Pancreas (tissue), 10 donors: ENCODE measurements at regions not wholly inside any gene's neighbourhood (a gene's known extent, or its start where the extent isn't known, plus 50 kb on each side); places are given as distances from the start of the nearest gene placed in this dataset.

ENCODE experiments used
- ATAC-seq, 4 donors: fragments of 200-7000 bp; cut with Tn5 transposase; one replicate each; pipeline versions ENCODE4 v1.8.0 to v1.9.1; 2020; ENCODE audit warnings: mild to moderate bottlenecking in 4 of 4, moderate library complexity in 4 of 4
- DNase-seq, 6 donors: peaks; one replicate each; pipeline ENCODE4 v3.0.0-alpha.2; 2020
- FAIRE-seq: peaks from 2 replicates; lab custom pipeline; 2012; peaks lifted over from hg19 to GRCh38; lab: Jason Lieb, UNC
- H3K27ac ChIP-seq, 4 donors: fragments of 200-600 bp; sonication (generic); 1 replicate in 3 of 4; 2 replicates in 1 of 4; pipeline versions ENCODE4 v1.5.0 to v1.8.0; 2020
- H3K27me3 ChIP-seq, 4 donors: fragments of 200-600 bp; one replicate each; pipeline ENCODE4 v1.8.0; 2021
- H3K36me3 ChIP-seq, 3 donors: fragments of 200-600 bp; sonication (generic) in 1 of 3; one replicate each; pipeline versions ENCODE4 v1.5.0 to v1.8.0; 2020 to 2021
- H3K4me1 ChIP-seq, 3 donors: fragments of 200-600 bp; one replicate each; pipeline ENCODE4 v1.8.0; 2021
- H3K4me3 ChIP-seq, 4 donors: fragments of 200-600 bp; sonication (generic) in 2 of 4; one replicate each; pipeline versions ENCODE4 v1.5.0 to v1.8.0; 2020 to 2021
- H3K9me3 ChIP-seq, 4 donors: fragments of 200-600 bp; one replicate each; pipeline ENCODE4 v1.8.0; 2021
- WGBS, 2 donors: extraction: QIAGEN DNeasy Blood & Tissue Kit; methylation state at CpG; one replicate each; pipeline ENCODE4 v1.1.7; 2013; 5-methylcytosine and 5-hydroxymethylcytosine counted together
- intact Hi-C, 3 donors: fragments of 100-400 bp; cut with DNase I; formaldehyde crosslinking; loops; one replicate each; pipeline versions ENCODE4 v1.11.1 to v1.14.2; 2022
- TF ChIP-seq, protein P1 (sequence below), 4 donors: fragments of 200-600 bp; sonication (generic) in 3 of 4; IDR thresholded peaks; one replicate each; pipeline versions ENCODE4 v1.5.0 to v1.8.0; 2021; ENCODE audit warnings: antibody characterized with exemption in 4 of 4
- donor health status: healthy with polysubstance abuse.
- donor health status: DM: no; HTN: no; CAD: no; lungs with moderate emphysema.
- donor health status: DM: no; HTN: no; CAD: no.
- donor health status: control.
- donor health status: control.
- donor health status: Bipolar disorder and iron deficiency.
- donor health status: DM: yes; HTN: yes; CAD: no.
- donor health status: DM: no; HTN: no; CAD: no.
- donor health status: DM: no; HTN: no; CAD: no.
- donor health status: DM: yes; HTN: yes; CAD: no.

DNA sequence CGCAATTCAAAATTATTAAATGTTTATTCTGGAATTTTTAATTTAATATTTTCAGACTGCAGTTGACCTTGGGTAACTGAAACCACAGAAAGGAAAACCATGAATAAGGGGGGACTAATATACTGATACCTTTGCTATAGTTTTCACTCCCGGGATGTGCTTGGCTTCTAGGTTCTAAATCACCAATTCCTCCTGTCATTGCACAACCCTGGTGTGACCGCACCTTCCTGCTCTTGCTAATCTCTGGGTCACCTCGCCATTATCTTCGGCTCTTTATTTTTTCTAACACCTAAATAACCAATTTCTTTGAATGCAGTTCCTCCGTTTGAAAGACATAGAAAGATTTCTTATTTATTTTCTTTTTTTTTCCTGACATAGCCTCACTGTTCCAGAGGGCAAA, 634.5 kb upstream of the GOT2 start:
- FAIRE-seq: no peak
- ATAC-seq: no peak
- intact Hi-C loops: no loop called here
- 57 to 68% methylated on average over 6 of the region's 6 CpGs for WGBS, 2 donors
- no peaks in the 10 kb centered on the region for H3K9me3 ChIP-seq
- no peak overlapping the region for H3K27ac ChIP-seq
- TF ChIP-seq, protein P1, sequence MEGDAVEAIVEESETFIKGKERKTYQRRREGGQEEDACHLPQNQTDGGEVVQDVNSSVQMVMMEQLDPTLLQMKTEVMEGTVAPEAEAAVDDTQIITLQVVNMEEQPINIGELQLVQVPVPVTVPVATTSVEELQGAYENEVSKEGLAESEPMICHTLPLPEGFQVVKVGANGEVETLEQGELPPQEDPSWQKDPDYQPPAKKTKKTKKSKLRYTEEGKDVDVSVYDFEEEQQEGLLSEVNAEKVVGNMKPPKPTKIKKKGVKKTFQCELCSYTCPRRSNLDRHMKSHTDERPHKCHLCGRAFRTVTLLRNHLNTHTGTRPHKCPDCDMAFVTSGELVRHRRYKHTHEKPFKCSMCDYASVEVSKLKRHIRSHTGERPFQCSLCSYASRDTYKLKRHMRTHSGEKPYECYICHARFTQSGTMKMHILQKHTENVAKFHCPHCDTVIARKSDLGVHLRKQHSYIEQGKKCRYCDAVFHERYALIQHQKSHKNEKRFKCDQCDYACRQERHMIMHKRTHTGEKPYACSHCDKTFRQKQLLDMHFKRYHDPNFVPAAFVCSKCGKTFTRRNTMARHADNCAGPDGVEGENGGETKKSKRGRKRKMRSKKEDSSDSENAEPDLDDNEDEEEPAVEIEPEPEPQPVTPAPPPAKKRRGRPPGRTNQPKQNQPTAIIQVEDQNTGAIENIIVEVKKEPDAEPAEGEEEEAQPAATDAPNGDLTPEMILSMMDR (IDR thresholded peaks at IDR 0.05): no peak
- no peaks in the 10 kb centered on the region for H3K27me3 ChIP-seq
- H3K36me3 ChIP-seq: no peaks in the 10 kb centered on the region
- no peak overlapping the region for H3K4me3 ChIP-seq
- DNase-seq: no peak
- H3K4me1 ChIP-seq: no peaks in the 10 kb centered on the region

DNA sequence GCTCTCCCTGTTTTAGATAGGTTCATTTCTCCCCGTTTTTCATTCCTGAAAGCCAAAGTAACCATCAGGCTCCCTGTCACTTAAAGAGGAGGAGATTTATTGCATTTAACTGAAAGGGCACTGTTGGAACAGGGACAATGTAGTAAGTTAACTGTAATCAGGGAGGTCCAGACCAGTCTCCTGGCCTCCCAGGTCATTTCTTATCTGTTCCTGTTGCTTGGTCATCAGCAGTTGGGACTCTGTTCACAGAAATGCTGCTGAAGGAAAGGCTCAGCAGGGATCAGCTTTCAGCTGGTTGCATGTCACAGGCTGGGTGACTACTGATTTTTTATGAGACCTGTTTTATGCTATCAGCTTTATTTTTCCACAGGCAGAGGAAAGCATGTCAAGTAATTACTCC, 622.6 kb upstream of the GOT2 start:
- peaks cover 0 to 2% (median 0%) of the 10 kb centered on the region in 4 donors for H3K27me3 ChIP-seq
- H3K9me3 ChIP-seq: no peaks in the 10 kb centered on the region
- no peaks in the 10 kb centered on the region for H3K4me1 ChIP-seq
- DNase-seq (no peak), FAIRE-seq (no peak), ATAC-seq (peak in 3 of 4 donors; percentile 23 to 58 (median 56))
- no peak overlapping the region for H3K4me3 ChIP-seq
- H3K36me3 ChIP-seq: no peaks in the 10 kb centered on the region
- intact Hi-C loops: no loop called here
- H3K27ac ChIP-seq: no peak overlapping the region
- TF ChIP-seq, protein P1 (IDR thresholded peaks at IDR 0.05): no peak
- 4 to 5% methylated on average over 1 of the region's 1 CpG for WGBS, 2 donors

DNA sequence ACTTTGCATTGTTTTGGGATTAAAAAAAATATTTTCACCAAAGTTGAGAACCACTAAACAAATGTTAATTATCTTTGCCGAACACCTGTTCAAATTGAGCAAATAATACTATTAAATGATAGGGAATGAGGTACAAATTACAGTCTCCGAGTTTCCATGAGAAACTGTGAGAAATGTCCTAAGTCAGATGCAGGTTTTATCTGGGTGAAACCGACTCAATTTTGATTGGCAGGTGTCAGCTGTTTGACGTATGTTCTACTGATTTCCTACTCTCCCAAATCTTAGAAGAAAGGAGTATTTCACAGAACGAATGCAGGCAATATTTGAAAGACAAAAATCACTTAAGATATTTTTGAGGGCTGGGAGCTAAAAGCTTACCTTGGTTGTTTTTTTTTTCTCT, 622.0 kb upstream of the GOT2 start:
- no peak overlapping the region for H3K27ac ChIP-seq
- TF ChIP-seq, protein P1 (IDR thresholded peaks at IDR 0.05): no peak
- H3K9me3 ChIP-seq: no peaks in the 10 kb centered on the region
- 20 to 22% methylated on average over 5 of the region's 5 CpGs for WGBS, 2 donors
- no peak overlapping the region for H3K4me3 ChIP-seq
- DNase-seq: no peak
- no peaks in the 10 kb centered on the region for H3K4me1 ChIP-seq
- FAIRE-seq: no peak
- intact Hi-C loops: no loop called here
- no peak for ATAC-seq
- peaks cover 0 to 2% (median 0%) of the 10 kb centered on the region in 4 donors for H3K27me3 ChIP-seq
- H3K36me3 ChIP-seq: no peaks in the 10 kb centered on the region

DNA sequence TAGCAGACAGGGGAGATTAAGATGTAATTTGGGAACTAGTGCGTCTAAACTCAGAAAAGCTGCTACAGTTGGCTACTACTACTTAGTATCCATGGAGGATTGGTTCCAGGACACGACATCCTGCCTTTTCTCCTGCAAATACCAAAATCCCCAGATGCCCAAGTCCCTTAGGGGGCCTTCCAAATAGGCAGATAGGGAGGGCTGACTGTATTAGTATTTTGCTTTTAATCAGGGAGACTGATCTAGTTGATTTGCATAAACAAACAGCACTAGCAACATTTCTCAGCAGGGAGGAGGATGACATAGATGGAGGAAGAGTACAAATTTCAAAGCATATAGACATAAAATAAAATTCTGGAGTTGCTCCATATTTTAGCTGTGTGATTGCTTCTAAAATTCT, 621.6 kb upstream of the GOT2 start:
- Histone ChIP-seq H3K4me3 (no peak overlapping the region), H3K9me3 (no peaks in the 10 kb centered on the region), H3K4me1 (no peaks in the 10 kb centered on the region), H3K27me3 (peaks cover 0 to 2% (median 0%) of the 10 kb centered on the region in 4 donors), H3K36me3 (no peaks in the 10 kb centered on the region), H3K27ac (no peak overlapping the region)
- FAIRE-seq: no peak
- intact Hi-C loops: no loop called here
- 41 to 51% methylated on average over 2 of the region's 2 CpGs for WGBS, 2 donors
- TF ChIP-seq, protein P1 (IDR thresholded peaks at IDR 0.05): no peak
- DNase-seq: no peak
- ATAC-seq: no peak

DNA sequence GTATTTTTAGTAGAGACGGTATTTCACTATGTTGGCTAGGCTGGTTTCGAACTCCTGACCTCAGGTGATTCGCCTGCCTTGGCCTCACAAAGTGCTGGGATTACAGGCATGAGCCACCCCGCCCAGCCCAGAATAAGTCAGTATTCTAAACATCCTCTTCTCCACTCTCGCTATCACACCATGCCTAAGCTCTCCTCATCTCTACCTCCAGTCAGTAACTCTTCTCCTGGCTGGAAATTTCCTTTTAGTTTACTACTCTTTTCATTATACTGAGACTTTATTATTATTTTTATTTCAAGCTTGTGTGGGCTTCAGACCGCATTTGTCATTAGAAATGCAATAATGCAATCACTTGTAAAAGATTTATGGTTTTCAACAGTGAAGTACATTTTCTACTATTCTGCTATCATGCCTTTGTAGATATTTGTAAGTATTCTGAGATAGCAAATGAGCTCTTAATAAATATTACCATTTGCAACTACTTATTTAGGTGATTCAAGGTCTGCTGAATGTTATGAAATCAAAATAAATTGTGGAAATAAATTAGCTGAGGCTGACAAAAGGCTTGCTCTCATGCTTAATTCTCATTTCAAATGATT, 617.3 kb upstream of the GOT2 start:
- no peaks in the 10 kb centered on the region for H3K9me3 ChIP-seq
- no peaks in the 10 kb centered on the region for H3K4me1 ChIP-seq
- no peak for ATAC-seq
- intact Hi-C loops: no loop called here
- H3K27ac ChIP-seq: no peak overlapping the region
- H3K27me3 ChIP-seq: no peaks in the 10 kb centered on the region
- FAIRE-seq: no peak
- DNase-seq: no peak
- H3K36me3 ChIP-seq: no peaks in the 10 kb centered on the region
- H3K4me3 ChIP-seq: no peak overlapping the region
- WGBS, 2 donors: 57 to 66% methylated on average over 6 of the region's 6 CpGs
- TF ChIP-seq, protein P1 (IDR thresholded peaks at IDR 0.05): no peak
